ENCODE measurements at regions not wholly inside any gene's neighbourhood (a gene's known extent, or its start where the extent isn't known, plus 50 kb on each side); places are given as distances from the start of the nearest gene placed in this dataset.

GRCh38 chr4:104411502-104411901 lies 83.2 kb downstream of the CXXC4 start:
- TF ChIP-seq CTCF (IDR thresholded peaks at IDR 0.05) (no peak), EZH2 (IDR thresholded peaks at IDR 0.05; ENCODE audit: borderline replicate concordance, insufficient read depth, low read depth, low read length, poor library complexity, severe bottlenecking) (no peak)

Data from B cell (primary cell).